Muscle of leg (tissue), 3 donors: ENCODE measurements at regions not wholly inside any gene's neighbourhood (a gene's known extent, or its start where the extent isn't known, plus 50 kb on each side); places are given as distances from the start of the nearest gene placed in this dataset.
"Not testable (repeated sequence)": the region's sequence is repeated elsewhere in the genome, so short reads cannot be mapped to it uniquely, and the experiment has no call there.

ENCODE experiments used
- DNase-seq: peaks from one replicate; pipeline ENCODE4 v3.0.0; 2013
- H3K27ac ChIP-seq: one replicate; pipeline ENCODE4 v1.5.1; 2013; ENCODE audit warnings: mild to moderate bottlenecking, low read length, control low read depth
- H3K27me3 ChIP-seq: one replicate; pipeline ENCODE4 v1.6.1; 2013; ENCODE audit warnings: low read length; ENCODE audit not compliant: control insufficient read depth, insufficient read depth
- H3K36me3 ChIP-seq: one replicate; pipeline ENCODE4 v1.6.1; 2013; ENCODE audit warnings: low read length; ENCODE audit not compliant: control insufficient read depth, insufficient read depth
- H3K4me1 ChIP-seq: one replicate; pipeline ENCODE4 v1.6.1; 2013; ENCODE audit warnings: low read length; ENCODE audit not compliant: control insufficient read depth, insufficient read depth
- H3K4me3 ChIP-seq: one replicate; pipeline ENCODE4 v1.5.1; 2013; ENCODE audit warnings: low read length, control low read depth
- H3K9me3 ChIP-seq: replicated peaks from 2 replicates; pipeline ENCODE4 v1.6.1; 2013; ENCODE audit warnings: low read depth, low read length; ENCODE audit not compliant: control insufficient read depth
- WGBS: methylation state at CpG from one replicate; pipeline ENCODE4 v1.1.5; 2013; ENCODE audit warnings: missing lambda C conversion rate; ENCODE audit not compliant: insufficient coverage; 5-methylcytosine and 5-hydroxymethylcytosine counted together

DNA sequence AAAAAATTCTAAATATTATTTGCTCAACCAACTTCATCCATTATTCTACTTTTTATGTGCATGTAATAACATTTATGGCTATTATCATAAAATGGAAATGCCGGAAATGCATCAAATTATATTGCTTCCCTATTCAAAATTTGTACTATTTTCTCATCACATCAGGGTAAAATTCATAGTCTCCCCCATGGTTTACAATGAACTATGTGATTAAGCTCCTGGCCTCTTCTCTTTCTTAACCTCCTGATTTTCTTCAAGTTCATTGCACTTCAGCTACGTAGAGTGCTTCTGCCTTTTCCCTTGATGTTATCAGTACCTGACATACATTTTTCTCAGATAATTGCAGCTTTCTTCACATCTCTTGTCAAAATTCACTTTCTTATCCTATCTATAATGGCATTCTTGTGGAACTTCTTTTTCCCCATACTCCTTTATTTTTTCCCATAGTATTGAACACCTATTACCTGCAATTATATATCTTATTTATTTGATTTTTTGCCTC lies 699.1 kb upstream of the ADGRB3 start:
- Histone ChIP-seq H3K27ac (no peak overlapping the region), H3K9me3 (peaks cover 7% of the 10 kb centered on the region), H3K27me3 (no peaks in the 10 kb centered on the region), H3K36me3 (no peaks in the 10 kb centered on the region), H3K4me3 (no peak overlapping the region), H3K4me1 (no peaks in the 10 kb centered on the region)
- no peak for DNase-seq
- 60% methylated on average over 1 of the region's 2 CpGs for WGBS

DNA sequence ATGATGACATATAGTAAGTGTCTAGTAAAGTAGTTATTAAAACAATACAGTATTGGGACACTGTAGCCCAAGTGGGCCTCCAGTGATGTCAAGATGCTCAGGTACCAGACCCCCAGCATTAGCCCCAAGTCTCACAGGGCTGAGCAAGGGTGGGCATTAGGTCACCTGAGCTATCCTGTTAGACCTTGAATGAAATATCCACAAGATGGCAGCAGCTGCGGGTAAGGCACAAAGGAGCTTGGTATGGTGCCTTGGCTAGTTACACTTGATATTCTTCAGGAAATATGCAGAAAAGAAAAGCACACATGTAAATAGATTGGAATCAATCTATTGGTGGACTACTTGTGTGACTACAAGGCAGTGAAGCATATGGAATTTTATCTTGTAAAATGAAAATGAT lies 701.8 kb upstream of the ADGRB3 start:
- no peaks in the 10 kb centered on the region for H3K27me3 ChIP-seq
- WGBS, result 75% methylated on average over 1 of the region's 1 CpG
- H3K36me3 ChIP-seq, result no peaks in the 10 kb centered on the region
- no peak overlapping the region for H3K4me3 ChIP-seq
- H3K27ac ChIP-seq, result no peak overlapping the region
- H3K9me3 ChIP-seq, result peaks cover 5% of the 10 kb centered on the region
- no peak for DNase-seq
- no peaks in the 10 kb centered on the region for H3K4me1 ChIP-seq

DNA sequence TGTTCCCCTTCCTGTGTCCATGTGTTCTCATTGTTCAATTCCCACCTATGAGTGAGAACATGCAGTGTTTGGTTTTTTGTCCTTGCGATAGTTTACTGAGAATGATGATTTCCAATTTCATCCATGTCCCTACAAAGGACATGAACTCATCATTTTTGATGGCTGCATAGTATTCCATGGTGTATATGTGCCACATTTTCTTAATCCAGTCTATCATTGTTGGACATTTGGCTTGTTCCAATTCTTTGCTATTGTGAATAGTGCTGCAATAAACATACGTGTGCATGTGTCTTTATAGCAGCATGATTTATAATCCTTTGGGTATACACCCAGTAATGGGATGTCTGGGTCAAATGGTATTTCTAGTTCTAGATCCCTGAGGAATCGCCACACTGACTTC lies 712.5 kb upstream of the ADGRB3 start:
- not testable (repeated sequence) for H3K9me3 ChIP-seq, H3K36me3 ChIP-seq, H3K4me3 ChIP-seq, H3K27me3 ChIP-seq, DNase-seq, H3K27ac ChIP-seq, H3K4me1 ChIP-seq
- no CpG with 5 or more reads among the region's 3 CpGs for WGBS

DNA sequence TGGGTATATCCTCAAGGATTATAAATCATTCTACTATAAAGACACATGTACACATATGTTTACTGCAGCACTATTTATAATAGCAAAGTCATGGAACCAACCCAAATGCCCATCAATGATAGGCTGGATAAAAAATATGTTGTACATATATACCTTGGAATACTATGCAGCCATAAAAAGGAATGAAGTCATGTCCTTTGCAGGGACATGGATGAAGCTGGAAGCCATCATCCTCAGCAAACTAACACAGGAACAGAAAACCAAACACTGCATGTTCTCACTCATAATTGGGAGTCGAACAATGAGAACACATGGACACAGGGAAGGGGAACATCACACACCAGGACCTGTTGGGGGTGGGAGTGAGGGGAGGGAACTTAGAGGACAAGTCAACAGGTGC lies 715.0 kb upstream of the ADGRB3 start:
- H3K4me1 ChIP-seq, H3K4me3 ChIP-seq, DNase-seq, H3K27ac ChIP-seq, H3K9me3 ChIP-seq, H3K36me3 ChIP-seq, H3K27me3 ChIP-seq: not testable (repeated sequence)
- WGBS, result no CpG with 5 or more reads among the region's 1 CpG

DNA sequence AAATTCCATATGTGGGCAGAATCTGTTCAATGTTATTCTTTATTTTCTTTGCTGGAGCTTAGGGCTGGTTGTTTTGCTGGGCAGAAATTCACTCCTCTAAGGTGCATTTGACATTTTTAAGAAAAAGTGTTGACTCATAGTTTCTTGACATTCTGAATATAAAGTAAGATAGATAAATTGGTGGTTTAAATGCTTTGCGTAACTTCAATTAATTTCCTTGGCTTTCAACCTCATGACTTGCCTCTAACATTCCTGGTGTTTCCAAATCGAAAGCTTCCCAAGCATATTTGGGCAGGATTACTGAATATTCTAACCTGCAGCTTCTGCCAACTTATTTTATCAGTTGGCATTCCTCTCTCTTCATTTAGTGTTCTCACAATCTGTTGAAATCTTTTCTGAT lies 718.7 kb upstream of the ADGRB3 start:
- no peaks in the 10 kb centered on the region for H3K27me3 ChIP-seq
- no peak overlapping the region for H3K27ac ChIP-seq
- H3K4me1 ChIP-seq, result no peaks in the 10 kb centered on the region
- no peak overlapping the region for H3K4me3 ChIP-seq
- no peaks in the 10 kb centered on the region for H3K9me3 ChIP-seq
- H3K36me3 ChIP-seq, result no peaks in the 10 kb centered on the region
- 86% methylated on average over 1 of the region's 2 CpGs for WGBS
- no peak for DNase-seq

DNA sequence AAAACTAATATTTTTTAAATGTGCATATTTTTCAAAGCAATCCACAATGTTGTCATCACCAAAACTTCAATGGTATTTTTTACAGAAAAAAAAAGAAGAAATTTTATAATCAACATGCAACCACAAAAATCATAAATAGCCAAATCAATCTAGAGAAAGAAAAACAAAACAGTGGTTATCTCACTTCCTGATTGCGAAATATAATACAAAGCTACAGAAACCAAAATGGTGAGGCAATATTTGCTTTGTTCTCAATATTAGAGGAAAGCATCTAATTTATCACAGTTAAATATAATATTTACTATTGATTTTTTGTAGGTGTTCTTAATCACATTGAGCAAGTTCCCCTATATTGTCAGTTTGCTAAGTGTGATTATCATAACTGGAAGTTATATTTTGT lies 720.7 kb upstream of the ADGRB3 start:
- Histone ChIP-seq H3K4me3 (no peak overlapping the region), H3K9me3 (no peaks in the 10 kb centered on the region), H3K27ac (no peak overlapping the region), H3K36me3 (no peaks in the 10 kb centered on the region), H3K4me1 (no peaks in the 10 kb centered on the region), H3K27me3 (no peaks in the 10 kb centered on the region)
- DNase-seq, result no peak
- no CpG with 5 or more reads among the region's 1 CpG for WGBS

DNA sequence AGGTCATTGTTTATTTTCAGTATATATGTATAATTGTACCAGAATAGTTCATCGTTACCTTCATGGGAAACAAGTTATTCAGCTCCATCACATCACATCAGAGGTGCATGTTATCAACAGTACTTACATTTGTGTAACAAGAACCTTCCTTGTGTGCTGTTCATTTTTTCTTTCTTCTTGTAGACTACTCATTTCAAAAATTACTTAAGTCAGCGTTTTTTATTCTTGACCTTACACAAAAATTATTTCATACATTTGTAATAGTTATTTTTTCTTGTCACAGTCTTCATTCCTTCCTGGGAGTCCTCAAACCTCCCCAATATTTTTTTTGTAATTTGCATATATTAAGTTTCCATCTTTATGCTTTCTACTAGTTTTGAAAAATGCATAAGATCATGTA lies 725.7 kb upstream of the ADGRB3 start:
- Histone ChIP-seq H3K36me3 (no peaks in the 10 kb centered on the region), H3K27ac (no peak overlapping the region), H3K27me3 (no peaks in the 10 kb centered on the region), H3K9me3 (no peaks in the 10 kb centered on the region), H3K4me3 (no peak overlapping the region), H3K4me1 (no peaks in the 10 kb centered on the region)
- DNase-seq, result no peak
- WGBS, result no CpG with 5 or more reads among the region's 2 CpGs

DNA sequence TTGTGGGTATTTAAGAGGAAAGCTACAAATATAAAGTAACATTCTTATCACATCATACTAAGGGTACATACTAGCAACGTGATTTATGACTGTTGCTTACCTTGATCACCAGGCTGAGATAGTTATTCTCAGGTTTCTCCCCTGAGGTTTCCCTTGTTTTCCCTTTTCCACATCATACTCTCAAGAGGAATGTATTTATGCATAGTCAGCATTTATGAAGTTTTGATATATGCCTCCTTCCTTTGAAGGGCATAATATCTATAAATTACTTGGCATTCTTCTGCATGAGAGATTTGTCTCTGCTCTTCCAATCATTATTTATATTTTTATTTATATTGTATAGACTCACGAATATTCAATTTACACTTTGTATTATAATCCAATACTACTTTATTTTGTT lies 726.7 kb upstream of the ADGRB3 start:
- no peaks in the 10 kb centered on the region for H3K9me3 ChIP-seq
- no peaks in the 10 kb centered on the region for H3K36me3 ChIP-seq
- no peaks in the 10 kb centered on the region for H3K4me1 ChIP-seq
- no peak overlapping the region for H3K27ac ChIP-seq
- no peaks in the 10 kb centered on the region for H3K27me3 ChIP-seq
- no peak for DNase-seq
- no peak overlapping the region for H3K4me3 ChIP-seq
- no CpG with 5 or more reads among the region's 2 CpGs for WGBS

DNA sequence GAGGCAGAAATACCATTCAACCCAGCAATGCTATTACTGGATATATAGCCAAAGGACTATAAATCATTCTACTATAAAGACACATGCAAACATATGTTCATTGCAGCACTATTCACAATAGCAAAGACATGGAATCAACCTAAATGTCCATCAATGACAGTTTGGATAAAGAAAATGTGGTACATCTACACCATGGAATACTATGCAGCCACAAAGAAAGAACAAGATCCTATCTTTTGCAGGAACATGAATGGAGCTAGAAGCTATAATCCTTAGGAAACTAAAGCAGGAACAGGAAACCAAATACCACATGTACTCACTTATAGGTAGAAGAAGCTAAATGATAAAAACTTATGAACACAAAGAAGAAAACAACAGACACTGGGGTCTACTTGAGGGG lies 730.3 kb upstream of the ADGRB3 start:
- H3K4me3 ChIP-seq, result not testable (repeated sequence)

DNA sequence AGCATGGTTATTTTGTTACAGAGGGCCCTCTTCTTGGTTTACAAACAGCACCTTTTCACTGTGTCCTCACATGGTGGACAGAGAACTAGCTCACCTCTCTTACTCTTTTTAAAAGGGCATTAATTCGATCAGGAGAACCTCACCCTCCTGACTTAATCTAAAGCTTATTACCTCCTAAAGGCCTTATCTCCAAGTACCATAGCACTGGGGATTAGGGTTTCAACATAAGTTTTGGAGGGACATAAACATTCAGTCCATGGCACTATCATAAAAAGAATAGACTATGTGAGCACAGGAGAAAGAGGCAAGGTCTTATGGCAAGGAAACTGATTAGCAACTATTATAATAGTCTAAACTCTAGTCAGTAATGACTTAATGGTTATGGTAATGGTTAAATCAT lies 736.2 kb upstream of the ADGRB3 start:
- Histone ChIP-seq H3K27ac (no peak overlapping the region), H3K4me3 (no peak overlapping the region), H3K4me1 (no peaks in the 10 kb centered on the region), H3K36me3 (no peaks in the 10 kb centered on the region), H3K27me3 (no peaks in the 10 kb centered on the region), H3K9me3 (peaks cover 4% of the 10 kb centered on the region)
- WGBS, result no CpG with 5 or more reads among the region's 1 CpG
- no peak for DNase-seq

More for the DNA sequence above, 730.3 kb upstream of the ADGRB3 start:
- H3K4me1 ChIP-seq, H3K36me3 ChIP-seq, DNase-seq, H3K9me3 ChIP-seq, H3K27me3 ChIP-seq, H3K27ac ChIP-seq: not testable (repeated sequence)

DNA sequence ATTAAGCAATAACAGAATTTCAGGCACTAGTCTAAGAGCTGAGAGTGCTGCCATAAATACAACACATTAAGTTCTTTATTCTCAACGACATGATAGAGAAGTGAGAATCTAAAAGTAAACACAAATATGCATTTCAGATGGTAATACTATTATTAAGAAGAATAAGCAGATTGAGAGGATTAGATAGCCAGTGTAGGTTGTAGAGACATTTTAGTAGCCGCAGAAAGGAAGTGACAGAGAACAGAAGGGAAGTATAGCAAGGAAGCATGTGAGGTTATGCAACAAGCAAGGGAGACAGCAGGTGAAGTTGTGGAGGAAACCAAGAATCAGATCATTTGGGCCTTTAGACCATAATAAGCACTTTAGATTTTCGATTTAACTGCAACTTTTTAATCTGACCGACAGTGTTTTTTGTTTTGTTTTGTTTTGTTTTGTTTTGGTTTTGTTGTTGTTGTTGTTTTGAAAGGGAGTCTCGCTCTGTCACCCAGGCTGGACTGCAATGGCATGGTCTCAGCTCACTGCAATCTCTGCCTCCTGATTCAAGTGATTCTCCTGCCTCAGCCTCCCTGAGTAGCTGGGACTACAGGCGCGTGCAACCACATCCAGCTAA lies 737.0 kb upstream of the ADGRB3 start:
- Histone ChIP-seq H3K9me3 (peaks cover 4% of the 10 kb centered on the region), H3K4me1 (no peaks in the 10 kb centered on the region), H3K27me3 (no peaks in the 10 kb centered on the region), H3K36me3 (no peaks in the 10 kb centered on the region), H3K4me3 (no peak overlapping the region), H3K27ac (no peak overlapping the region)
- DNase-seq, result no peak
- WGBS, result 89% methylated on average over 1 of the region's 7 CpGs
